ENCODE measurements at regions not wholly inside any gene's neighbourhood (a gene's known extent, or its start where the extent isn't known, plus 50 kb on each side); places are given as distances from the start of the nearest gene placed in this dataset.

- TF ChIP-seq CTCF (IDR thresholded peaks at IDR 0.05) (no peak), POLR2A (IDR thresholded peaks at IDR 0.05) (no peak)
These were observed 79.6 kb upstream of the ADRA1B start for GRCh38 chr5:159836691-159837090.

Measured in uterus (tissue), 2 donors.